Fibroblast of the conjunctiva (primary cell): ENCODE measurements at regions not wholly inside any gene's neighbourhood (a gene's known extent, or its start where the extent isn't known, plus 50 kb on each side); places are given as distances from the start of the nearest gene placed in this dataset.

ENCODE experiments used
- DNase-seq: peaks from one replicate; pipeline ENCODE4 v3.0.0-alpha.2; 2010; ENCODE audit warnings: low read depth

DNA sequence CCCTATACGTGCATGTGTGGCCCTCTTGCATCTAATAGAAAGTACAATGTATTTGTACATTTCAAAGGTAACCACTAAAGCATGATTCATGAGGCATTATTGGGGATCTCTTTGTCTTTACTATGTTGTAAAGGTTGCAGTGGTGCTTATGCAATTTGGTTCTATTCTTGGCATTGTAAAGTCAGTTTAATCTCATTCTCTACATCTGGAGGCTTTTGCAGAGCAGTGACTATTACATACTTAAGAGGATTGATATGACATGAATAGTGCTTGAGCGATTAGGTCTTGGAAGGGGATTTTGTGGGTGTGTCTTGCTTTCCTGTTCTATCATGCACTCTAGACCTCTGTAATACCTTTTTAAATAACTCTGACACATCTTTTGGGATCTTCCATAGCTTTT, 610.0 kb downstream of the EFNB2 start:
- DNase-seq = peak; percentile 33

DNA sequence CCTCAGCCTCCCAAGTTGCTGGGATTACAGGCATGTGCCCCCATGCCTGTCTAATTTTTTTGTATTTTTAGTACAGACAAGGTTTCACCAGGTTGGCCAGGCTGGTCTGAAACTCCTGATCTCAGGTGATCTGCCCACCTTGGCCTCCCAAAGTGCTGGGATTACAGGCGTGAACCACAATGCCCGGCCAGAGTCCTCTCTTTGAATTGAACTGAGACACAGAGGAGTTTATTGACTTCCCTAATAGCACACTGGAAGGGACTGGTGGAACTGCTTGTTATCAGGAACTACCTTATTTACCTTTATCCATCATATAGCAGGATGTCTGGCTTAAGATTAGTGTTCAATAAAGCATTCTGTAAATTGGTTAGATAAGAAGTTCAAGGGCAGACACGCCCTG, 613.8 kb downstream of the EFNB2 start:
- DNase-seq = no peak

DNA sequence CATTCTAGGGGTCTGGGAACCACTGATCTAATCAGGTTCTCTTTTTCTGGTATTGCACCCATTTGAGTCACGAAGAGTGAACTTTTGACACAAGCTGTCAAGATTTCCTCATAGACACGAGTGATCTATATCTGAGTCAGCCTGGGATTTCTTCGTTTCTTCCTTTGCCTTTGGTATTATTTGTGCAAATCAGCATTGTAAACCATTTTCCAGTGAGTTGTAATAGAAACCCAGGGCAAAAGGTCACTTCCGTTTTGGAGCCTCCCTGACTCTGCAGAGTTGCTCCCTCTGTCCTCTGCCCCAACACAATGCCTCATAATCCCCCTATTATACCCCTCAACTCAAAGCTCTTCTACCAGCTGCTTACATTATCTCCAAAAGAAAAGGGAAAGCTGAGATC, 615.1 kb downstream of the EFNB2 start:
- peak; percentile 35 for DNase-seq

DNA sequence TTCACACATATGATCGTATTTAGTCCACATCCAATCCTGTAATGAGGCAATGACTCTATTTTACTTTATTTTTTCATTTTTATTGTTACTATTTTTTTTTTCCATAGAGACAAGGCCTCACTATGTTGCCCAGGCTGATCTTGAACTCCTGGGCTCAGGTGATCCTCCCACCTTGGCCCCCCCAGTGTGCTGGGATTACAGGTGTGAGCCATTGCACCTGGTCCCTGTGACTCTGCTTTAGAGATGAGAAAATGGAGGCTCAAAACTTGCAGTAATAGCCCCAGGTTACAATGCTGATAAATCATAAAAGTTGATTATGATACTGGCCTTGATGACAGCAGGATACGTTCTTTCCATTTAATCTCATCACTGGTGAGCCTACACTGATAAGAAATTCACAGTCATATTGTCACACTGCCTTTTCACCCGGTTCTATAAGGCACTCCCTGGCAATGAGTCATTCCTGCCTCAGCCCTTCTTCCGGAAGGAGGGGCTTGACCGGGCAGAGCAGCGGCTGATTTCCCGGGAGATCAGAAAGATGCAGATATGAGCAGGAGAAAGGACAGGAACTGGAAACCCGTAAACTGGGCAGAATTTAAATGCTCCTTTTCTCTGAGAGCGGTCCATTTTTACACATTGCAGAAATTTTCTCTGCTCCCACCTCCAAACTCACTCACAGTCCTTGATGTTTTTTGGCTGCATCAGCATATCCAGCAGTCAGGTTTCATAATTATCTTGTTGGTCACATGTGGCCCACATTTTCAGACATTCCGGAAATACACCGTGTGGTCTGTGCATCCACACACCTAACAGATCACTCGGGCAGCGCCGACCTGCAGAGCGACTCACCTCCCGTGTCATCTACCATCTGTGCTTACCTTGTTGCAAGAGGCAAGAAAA, 616.4 kb downstream of the EFNB2 start:
- DNase-seq = peak; percentile 50

DNA sequence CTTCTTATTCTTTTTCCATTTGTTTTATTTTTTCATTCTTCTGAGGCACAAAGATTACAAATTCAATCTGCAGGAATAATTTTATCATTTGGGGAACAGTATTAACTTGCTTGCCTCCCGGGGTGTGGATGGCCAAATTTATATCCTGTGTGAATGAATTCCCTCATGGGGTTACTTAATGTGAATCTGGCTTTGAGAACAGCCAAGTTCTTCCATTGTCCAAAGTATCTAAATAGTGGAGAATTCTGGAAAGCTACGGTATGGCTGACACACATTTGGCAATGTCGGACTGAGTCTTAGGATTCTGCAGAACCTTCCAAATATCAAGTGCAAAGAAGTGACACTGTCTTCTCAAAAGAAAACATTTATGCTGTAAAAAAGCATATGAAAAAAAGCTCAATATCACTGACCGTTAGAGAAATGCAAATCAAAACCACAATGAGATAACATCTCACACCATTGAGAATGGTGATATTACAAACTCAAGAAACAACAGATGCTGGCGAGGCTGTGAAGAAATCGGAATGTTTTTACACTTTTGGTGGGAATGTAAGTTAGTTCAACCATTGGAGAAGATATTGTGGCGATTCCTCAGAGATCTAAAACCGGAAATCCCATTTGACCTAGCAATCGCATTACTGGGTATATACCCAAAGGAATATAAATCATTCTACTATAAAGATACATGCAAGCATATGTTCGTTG, 620.2 kb downstream of the EFNB2 start:
- no peak for DNase-seq

DNA sequence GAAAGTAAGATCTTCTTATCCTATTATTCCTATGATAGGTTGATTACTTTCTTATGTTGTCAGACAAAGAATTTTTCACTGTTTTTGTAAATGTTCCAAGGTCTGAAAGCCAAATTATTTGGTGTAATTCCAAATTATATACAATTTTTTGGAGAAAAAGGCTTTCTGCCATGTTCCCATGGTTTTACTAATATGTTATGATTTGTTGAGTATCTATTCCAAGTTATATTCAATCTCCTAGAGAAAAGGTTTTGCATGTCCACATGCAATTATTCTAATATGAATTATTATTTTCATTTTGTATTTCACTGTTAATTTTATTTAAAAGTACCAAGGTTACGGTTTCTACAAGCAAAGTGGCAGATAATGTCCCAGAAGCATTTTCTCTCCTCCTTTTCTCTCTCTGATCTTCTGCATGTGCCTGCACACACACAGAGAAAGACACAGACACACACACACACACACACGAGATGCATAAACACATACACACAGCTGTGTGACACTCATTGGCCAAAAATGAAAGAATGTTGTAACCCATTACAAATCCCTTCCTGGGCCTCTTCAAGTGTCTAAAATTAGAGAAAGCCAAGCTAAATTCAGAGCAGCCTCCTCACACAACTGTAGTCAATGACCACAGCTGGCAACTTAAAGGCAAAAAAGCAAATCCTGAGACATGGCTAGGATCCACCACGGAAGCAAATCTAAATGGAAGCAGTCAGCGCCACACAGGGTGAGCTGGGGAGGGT, 621.0 kb downstream of the EFNB2 start:
- DNase-seq = peak; percentile 63

DNA sequence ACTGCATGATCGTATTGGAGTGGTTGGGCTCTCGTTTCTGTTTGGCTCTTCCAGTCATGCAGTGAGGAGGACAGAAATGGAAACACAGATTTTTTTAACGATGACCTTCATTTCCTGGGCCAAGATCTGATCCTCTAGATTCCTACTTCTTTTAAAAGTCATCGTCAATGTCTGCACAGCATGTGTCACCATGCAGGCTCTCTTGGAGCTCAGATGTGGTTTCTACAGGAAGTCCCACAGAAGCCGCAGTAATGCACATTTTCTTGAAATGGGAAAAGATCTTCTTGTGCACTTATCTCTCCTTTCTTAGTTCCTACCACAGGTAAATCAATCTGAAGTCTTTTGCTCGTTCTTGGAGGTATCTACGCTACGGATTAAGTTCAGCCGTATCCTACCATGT, 626.9 kb downstream of the EFNB2 start:
- no peak for DNase-seq

DNA sequence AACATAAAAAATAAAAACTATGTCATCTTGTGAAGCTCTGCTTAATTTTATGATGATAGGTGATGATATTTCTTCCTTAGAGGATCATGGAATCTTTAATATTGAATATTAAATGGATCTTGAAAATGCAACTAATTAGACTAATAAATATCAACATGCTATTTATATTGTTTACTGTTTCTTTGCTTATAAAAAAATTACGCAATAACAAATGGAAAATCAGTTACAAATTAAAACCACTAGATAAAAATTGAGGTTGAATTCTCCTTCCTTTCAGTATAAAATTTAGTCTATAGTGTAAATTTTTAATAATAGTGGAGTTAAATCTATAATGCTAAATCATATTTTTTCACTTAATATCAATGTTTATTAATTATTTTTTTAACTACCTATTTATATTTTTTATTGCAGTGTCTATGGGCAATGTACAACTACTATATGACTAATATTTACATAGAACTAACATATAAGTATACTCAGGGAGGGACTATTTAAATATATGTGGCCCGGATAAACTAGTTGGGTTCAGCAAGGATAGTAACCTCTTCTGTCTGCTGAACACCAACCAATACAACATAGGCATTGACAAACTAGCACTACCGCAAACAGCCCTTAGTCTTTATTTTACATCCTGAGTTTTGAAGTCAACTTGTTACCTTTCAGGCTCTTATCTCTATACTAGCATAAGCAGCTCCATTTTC, 628.0 kb downstream of the EFNB2 start:
- no peak for DNase-seq

DNA sequence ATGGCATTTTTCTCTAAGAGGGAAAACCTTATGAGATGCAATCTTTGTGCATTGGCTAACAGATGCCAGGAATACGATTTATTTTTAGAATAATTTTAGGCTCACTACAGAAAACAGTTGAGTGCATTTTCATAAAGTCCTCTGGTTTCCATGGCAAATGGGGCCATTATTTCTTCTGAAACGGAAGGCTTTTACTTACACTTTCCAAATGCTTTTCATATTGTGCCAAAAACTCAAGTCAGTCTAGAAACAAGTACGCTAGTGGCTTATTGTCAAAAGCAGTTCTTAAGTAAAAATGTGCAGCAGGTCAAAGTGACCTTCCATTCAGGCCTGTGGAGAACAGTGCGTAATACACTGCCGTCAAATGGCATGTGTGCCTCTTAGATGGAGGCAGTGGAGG, 628.7 kb downstream of the EFNB2 start:
- no peak for DNase-seq

DNA sequence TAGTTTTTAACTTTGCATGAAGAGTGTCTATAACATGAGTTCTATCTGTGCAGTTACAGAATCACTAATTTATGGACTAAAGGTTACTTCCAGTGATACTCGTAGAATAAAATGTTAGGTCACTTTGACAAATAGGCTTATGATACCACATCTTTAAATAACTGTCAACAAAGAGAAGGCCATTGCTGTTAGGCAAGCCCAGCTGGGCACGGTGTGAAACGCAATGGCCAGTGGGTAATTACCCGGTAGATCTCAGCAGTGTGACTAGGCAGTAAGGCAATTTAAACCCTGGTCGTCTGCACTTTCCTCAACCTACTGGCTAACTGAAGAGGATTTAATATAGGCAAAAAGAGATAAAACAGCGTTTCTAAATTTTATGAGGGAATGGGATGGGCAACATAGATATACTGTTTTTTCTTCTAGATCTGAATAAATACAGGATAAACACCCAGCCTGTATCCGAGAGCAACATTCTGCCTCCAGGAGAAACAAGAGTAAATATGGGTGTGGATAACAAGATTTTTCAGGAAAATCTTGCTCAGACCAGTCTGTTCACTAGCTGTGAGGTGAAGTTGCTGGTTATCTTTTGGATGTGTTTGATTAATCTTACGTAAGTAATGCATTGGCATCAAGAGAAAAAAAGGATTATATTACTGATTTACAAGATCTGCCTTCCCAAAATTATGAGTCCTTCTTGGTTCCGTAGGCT, 631.3 kb downstream of the EFNB2 start:
- DNase-seq = no peak

DNA sequence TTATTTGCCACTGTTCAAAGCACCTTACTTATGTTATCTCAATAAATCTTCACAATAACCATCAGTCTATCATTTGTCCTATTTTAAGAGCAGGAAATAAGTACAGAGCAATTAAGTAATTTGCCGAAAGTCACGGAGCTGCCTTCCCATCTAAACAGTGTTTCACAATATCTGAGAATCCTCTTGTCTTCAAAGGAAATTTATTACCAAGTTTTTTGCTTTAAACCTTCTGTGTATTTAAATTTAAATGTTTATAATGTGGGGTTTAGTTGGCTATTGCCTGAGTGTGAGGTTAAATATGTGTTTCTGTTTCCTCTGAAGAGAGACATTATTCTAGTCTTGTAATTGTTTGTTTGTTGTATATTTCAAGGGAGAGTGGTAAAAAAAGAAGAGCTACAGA, 633.1 kb downstream of the EFNB2 start:
- DNase-seq = no peak

DNA sequence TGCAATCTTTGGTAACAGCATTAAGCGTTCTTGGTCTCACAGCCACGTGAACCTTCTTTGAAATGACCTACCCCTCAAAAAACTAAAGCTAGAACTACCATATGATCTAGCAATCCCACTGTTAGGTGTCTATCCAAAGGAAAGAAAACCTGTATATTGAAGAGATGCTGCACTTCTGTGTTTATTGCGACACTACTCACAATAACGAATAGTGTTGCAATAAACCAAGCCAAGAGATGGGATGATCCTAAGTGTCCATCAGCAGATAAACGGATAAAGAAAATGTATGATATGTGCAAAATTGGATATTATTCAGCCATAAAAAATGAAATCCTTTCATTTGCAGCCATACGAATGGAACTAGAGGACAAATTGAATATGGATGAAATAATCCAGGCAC, 637.9 kb downstream of the EFNB2 start:
- DNase-seq = no peak

DNA sequence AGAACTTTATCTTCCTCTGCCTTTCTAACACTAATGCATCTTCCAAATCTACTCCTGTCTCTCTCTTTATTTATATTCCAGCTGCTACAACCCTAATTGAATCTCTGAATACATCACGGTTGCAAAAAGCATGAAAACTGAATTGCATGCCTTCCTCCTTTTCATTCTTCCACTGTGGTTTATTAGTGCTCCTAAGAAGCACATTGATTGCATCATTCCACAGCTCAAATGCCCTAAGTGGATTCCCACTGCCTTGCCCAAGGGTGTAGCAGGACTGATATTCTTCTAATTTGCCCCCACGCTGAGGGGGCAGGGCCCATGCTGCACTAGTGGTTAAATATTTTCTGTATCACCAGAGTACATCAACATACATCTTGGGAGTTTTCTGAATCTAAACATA, 640.8 kb downstream of the EFNB2 start:
- DNase-seq = no peak

DNA sequence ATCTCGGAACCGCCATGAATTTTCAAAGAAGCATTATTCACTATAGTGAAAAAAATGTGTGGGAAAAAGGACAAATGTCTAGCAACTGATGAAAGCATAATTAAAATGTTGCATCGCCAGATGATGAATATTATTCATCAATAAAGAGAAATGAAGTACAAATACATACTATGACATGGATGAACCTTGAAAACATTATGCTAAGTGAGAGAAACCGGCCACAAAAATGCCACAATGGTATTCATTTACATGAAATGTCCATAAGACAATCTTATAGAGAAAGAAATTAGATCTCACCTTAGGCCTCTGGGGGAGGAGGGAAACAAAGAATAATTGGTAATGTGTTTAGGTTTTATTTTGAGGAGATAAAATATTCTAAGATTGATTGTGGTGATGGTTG, 645.0 kb downstream of the EFNB2 start:
- DNase-seq = no peak

DNA sequence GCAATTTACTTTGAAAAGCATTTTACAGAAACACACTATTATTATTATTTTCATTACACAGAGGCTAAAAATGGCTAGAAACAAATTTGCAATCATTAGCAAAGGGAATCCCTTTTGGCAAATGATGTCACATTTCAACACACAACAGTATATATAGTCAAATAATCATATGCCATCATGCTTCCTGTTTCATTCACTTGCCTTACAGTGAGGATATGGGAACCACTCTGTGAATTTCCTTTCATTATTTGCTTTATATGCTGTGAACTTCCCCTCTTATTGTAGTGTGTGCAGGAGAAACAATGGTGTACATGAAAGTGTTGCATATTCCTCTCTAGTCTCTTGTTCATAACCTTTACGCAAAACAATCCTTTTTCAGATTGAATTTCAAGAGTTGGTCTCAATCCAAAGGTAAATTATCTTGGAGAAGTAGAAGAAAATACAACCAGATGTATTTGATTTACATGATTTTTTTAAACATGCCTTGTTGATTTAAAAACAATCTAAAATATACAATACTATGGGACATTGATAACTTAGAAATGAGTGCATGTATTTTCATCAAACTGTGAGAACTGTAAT, 657.3 kb downstream of the EFNB2 start:
- no peak for DNase-seq

DNA sequence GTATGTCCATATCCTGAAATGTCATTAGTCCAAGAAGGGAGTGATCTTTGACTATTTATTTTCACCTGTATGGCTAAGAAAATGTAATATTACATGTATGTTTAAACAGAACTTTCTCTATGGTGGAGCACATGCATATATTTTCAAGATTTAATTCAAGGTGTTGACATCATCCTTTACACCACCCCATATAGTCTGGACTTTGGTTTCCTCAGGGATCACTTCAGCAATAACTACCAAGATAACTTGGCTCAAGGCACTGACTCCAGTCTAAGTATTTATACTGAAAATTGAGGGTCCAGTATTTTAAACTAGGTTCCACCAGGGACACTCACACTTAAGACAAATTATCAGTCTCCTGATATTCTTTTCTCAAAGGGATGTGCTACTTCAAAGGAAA, 660.6 kb downstream of the EFNB2 start:
- no peak for DNase-seq

DNA sequence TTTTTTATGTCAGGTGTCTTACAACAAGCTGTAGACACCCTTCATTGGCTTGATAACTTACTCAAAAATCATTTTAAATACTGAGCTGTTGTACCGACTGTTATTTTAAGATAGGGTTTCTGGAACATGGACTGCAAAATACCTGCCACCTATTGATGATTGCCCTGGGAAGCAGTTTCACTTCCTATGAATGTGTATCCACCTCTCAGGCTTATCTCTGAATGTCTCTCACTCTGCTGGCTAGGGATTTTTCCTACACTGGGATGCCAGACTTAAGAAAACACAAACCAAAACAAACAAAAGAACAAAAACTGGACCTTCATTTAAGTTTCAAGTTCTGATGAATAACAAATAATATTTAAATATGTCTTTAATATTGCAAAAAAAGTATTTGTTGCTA, 663.7 kb downstream of the EFNB2 start:
- no peak for DNase-seq

DNA sequence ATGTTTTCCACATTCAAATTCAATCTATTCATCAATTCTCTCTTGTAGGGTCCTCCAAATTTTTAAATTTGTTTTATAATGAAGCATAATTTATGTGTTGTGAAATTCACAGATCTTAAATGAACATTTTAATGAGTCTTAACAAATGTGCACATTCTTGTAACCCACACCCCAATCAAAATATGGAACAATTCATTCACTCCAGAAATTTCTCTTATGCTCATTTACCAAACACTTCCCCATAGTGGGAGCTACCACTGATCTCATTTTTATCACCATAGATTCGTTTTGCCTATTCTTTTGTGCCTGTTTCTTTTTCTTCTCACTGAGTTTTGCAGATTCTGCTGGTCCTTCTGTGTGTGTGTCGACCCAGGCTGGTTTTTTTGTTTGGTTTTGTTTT, 664.1 kb downstream of the EFNB2 start:
- DNase-seq = no peak

DNA sequence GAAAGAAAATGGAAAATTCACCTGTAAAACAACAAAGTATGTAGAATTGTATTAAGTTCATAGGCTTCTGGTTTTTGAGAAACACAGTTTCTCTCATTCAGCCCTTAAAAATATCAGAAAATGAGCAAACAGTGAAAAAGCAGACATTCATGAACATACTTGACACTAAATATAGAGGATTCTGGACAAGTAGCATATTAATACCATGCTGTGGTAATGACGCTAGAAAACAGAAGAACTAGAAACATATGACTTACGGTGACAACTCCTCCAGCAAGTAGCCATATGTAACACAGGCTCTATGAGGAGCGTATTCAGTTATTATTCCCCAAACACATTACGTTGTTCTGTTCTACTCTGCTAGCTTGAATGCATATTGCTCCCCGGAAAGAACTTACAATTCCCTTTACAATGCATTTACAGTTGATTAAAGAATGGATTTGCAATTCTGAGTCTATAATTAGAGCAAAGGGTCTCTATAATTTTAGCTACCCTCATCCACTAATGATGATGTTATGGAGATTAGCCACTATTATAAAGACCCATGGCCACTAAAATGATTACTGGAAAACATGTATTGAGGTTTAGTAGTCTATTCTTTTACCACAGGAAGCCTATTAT, 672.1 kb downstream of the EFNB2 start:
- no peak for DNase-seq

DNA sequence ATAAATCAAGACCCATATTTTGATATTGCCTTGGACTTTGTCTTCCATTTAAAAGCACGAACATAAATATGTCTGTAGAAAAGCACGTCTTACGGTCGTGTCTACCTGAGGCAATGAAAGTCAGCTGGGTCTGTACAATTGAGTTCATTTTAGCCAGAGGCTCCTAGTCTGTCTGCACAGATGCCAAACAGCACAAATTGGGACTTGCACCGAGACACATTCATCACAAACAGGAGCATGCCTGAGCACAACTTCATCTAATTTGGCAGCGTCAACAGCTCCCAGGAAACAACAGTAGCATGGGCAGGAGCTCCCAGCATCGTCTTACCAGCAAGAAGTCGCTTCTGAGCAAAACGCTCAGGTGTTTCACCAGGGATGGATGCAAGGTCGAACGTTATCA, 687.0 kb downstream of the EFNB2 start:
- DNase-seq = no peak
